Activated T-helper 2 cell treated with anti-CD3 and anti-CD28 coated beads, Interferon-gamma antibody, Interleukin-2, Interleukin-4, amounts not matched to agents 10 μg/mL and 5 μg/mL and 100 μg/mL, durations not matched to agents 14 hours and 24 hours and 36 hours (primary cell): ENCODE measurements at regions not wholly inside any gene's neighbourhood (a gene's known extent, or its start where the extent isn't known, plus 50 kb on each side); places are given as distances from the start of the nearest gene placed in this dataset.
A peak's percentile ranks its signal among the peaks of the same experiment; 100 is the strongest.

ENCODE experiments used
- DNase-seq: peaks from one replicate; pipeline ENCODE4 v3.0.0; 2021; ENCODE audit warnings: low spot score
- H3K27ac Mint-ChIP-seq: one replicate; pipeline ENCODE4 v1.8.0; 2021; ENCODE audit warnings: mixed read lengths
- H3K27me3 Mint-ChIP-seq: one replicate; pipeline ENCODE4 v1.8.0; 2021; ENCODE audit warnings: low read depth, mixed read lengths
- H3K36me3 Mint-ChIP-seq: one replicate; pipeline ENCODE4 v1.8.0; 2021; ENCODE audit warnings: low read depth, mixed read lengths
- H3K4me1 Mint-ChIP-seq: one replicate; pipeline ENCODE4 v1.8.0; 2021; ENCODE audit warnings: low read depth, mixed read lengths
- H3K4me3 Mint-ChIP-seq: one replicate; pipeline ENCODE4 v1.8.0; 2021; ENCODE audit warnings: low read depth, mild to moderate bottlenecking, moderate library complexity, mixed read lengths
- H3K9me3 Mint-ChIP-seq: one replicate; pipeline ENCODE4 v1.8.0; 2021; ENCODE audit warnings: mixed read lengths
- intact Hi-C: fragments of 100-400 bp; cut with micrococcal nuclease; formaldehyde crosslinking; loops from one replicate; pipeline ENCODE4 v1.15.1; 2023

DNA sequence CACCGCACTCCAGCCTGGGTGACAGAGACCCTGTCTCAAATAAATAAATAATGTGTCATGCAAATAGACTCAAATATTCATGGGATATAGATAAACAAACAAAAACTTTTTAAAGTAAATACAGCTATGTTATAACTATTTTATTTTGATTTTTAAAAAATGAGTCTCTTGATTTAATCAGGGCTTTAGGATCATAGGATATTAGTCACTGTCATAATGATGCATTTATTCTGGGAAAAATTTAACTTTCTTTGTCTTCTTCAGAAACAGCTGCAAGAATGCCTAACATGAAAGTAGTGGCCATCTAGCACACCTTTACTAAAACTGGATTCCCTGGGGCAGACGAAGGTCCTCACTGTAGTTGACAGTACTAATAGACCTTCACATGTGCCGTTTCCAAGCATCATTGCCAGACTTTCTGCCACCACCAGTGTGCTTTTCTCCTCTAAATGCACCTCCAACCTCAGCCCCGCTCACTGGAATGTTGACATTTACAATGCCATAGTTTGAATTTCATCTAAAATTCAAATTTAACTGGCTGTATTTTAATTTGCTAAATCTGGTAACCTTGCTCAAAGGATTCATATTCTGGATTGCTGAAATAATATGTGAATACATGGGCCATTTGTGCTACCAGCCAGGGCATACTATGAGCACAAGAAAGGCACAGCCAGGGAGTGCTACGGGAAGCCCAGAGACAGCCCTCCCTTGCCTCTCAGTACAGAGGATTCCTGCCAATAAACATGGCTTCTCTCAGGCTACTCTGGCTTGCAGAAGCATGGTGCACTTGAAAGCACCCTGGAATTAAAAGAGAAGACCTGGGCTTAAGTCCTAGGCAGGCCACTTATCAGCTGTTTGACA is 63.4 kb upstream of the ADO start:
- Mint-ChIP-seq H3K27me3 (no peaks in the 10 kb centered on the region), H3K4me3 (no peak overlapping the region), H3K4me1 (peaks cover 21% of the 10 kb centered on the region), H3K27ac (no peak overlapping the region), H3K36me3 (no peaks in the 10 kb centered on the region), H3K9me3 (no peaks in the 10 kb centered on the region)
- DNase-seq: no peak
- intact Hi-C loops: no loop called here

DNA sequence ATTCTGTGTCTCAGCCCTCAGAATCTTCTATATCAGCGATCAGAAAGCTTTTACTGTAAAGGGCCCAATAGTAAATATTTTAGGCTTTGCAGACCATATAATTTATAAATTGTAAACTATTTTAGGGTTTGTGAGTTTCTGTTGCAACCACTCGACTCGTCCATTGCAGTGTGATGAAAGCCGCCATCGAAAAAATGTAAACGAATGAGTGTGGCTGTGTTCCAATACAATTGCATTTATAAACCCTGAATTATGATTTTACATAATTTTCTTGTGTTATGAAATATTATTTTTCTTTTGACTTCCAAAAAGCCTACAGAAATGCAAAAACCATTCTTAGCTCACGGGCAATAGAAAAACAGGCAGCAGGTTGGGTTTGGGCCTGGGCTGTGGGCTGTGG is 62.5 kb upstream of the ADO start:
- Mint-ChIP-seq H3K27ac (no peak overlapping the region), H3K4me1 (peaks cover 21% of the 10 kb centered on the region), H3K36me3 (no peaks in the 10 kb centered on the region), H3K27me3 (no peaks in the 10 kb centered on the region), H3K9me3 (no peaks in the 10 kb centered on the region), H3K4me3 (no peak overlapping the region)
- intact Hi-C loops: no loop called here
- no peak for DNase-seq

DNA sequence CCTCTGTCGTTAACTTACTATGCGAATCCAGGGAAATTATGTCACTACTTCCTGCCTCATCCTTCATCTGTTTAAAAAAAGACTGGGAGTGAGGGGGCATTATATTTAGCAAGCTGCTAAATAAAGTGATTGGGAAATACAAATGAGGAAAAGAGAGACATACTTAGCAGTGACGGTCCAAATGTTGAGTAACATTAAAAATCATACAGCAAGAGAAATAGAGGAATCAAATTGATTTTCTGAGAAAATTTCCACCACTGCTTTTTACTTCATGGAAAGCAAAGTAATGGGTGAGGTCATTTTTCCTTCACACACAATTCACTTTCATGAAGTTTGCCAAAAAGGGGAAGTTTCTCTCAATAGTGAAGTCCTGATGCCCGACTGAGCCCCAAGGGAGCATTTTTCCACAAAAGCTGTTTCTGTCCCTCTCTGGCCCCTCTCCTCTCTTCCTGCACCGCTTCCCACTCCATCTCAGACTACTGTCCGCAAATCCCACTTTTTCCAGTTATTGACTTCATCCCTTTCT is 61.9 kb upstream of the ADO start:
- Mint-ChIP-seq H3K4me1 (peaks cover 18% of the 10 kb centered on the region), H3K36me3 (no peaks in the 10 kb centered on the region), H3K27ac (no peak overlapping the region), H3K27me3 (no peaks in the 10 kb centered on the region), H3K4me3 (no peak overlapping the region), H3K9me3 (no peaks in the 10 kb centered on the region)
- no peak for DNase-seq
- intact Hi-C loops: no loop called here

DNA sequence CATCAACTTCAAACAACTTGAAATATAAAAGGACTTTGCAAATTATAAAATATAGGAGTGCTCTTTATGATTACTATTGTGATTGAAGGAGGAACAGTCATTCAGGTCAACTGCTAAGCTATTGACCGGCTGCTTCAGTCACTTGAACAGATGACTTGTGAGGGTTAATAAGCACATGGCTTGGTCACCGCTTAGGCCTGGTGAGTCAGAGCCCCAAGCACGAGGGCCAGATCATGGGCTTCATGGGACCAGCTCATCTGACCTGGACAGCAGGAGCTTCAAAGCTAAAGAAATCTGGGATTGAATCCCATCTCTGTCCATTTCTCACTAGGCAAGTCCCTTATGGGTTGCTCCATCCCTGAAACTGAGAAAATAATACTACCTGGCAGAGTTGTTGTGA is 60.4 kb upstream of the ADO start:
- Mint-ChIP-seq H3K4me1 (peaks cover 17% of the 10 kb centered on the region), H3K27me3 (no peaks in the 10 kb centered on the region), H3K4me3 (no peak overlapping the region), H3K27ac (no peak overlapping the region), H3K9me3 (no peaks in the 10 kb centered on the region), H3K36me3 (no peaks in the 10 kb centered on the region)
- no peak for DNase-seq
- intact Hi-C loops: no loop called here

DNA sequence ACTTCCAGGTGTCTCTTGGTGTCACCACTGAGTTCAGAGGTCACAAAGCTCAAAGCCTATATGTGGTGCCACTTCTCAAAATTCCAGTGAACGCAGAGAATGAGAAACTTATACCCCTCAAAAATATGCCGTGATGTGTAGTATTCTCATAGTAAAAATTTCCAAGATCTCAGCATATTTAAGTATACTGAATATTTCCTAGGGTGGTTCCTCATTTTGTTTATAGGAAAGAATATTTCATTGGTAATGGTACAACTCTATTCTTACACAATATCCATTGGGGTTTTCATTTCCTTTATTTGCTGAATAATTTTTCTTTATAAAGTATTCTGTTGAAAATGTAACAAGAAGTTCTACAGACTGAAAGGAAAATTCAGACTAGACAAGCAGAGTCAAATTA is 58.9 kb upstream of the ADO start:
- intact Hi-C loops: no loop called here
- no peaks in the 10 kb centered on the region for H3K27me3 Mint-ChIP-seq
- peaks cover 22% of the 10 kb centered on the region for H3K4me1 Mint-ChIP-seq
- no peak for DNase-seq
- no peaks in the 10 kb centered on the region for H3K36me3 Mint-ChIP-seq
- no peak overlapping the region for H3K4me3 Mint-ChIP-seq
- H3K9me3 Mint-ChIP-seq: no peaks in the 10 kb centered on the region
- H3K27ac Mint-ChIP-seq: no peak overlapping the region

DNA sequence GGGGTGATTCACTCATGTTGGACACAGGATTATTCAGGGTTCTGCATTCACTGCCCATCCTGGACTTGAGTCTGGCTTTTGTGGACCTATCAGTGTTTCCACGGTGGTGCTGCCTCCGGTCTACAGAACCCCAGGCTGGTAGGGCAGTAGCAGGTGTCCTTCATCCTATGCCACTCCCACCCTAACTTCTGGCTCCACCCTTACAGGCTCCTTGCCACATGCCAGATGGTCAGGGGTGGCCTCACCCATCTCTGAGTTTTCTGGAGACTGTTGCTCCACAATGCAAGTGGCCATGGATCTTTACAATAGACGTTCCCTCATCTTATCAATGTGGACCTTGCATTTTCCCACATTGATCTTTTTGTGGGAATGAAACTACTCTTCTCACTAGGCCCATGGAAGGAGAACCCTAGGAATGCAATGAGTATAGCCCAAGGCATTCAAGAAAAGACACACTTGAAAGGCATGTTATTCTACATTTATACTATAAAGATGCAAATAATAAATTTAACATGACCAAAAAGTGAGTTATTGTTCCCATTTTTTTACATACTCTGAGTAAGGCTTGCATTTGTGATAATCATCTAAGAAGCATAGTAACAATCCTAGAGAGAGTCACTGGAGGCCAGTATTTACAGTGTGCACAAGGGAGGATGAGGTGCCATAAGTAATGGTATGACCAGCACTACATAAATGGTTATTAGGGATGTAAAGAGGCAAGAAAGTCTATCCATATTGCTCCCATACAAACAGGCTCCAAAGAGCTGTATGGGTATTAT is 57.4 kb upstream of the ADO start:
- intact Hi-C loops: no loop called here
- Mint-ChIP-seq H3K36me3 (no peaks in the 10 kb centered on the region), H3K9me3 (no peaks in the 10 kb centered on the region), H3K4me1 (peaks cover 22% of the 10 kb centered on the region), H3K27ac (no peak overlapping the region), H3K4me3 (no peak overlapping the region), H3K27me3 (no peaks in the 10 kb centered on the region)
- DNase-seq: no peak

DNA sequence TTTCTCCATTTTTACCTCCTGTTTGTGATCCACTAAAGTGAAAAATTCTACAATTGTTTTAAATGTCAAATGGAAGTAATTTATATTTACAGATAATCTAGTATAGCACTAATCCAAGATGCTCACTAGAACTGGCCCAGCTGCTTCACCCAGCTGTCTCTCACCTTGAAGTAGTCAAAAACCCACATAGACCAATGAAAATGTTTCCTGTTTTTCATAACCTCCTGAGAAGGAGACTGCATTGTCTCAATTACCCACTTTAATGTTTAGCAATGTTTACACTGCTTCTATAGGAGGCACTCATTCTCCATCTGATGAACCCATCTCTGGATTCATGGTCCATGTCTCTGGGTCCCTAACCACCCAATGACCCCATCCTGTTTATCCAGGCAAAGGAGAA is 56.1 kb upstream of the ADO start:
- H3K27ac Mint-ChIP-seq: no peak overlapping the region
- peaks cover 1% of the 10 kb centered on the region for H3K27me3 Mint-ChIP-seq
- intact Hi-C loops: loop anchor here (2.0 kb wide), 1 partner anchor 30 kb away; no protein-coding TSS in a partner anchor
- H3K4me1 Mint-ChIP-seq: peaks cover 12% of the 10 kb centered on the region
- H3K9me3 Mint-ChIP-seq: no peaks in the 10 kb centered on the region
- H3K4me3 Mint-ChIP-seq: no peak overlapping the region
- H3K36me3 Mint-ChIP-seq: no peaks in the 10 kb centered on the region
- no peak for DNase-seq

DNA sequence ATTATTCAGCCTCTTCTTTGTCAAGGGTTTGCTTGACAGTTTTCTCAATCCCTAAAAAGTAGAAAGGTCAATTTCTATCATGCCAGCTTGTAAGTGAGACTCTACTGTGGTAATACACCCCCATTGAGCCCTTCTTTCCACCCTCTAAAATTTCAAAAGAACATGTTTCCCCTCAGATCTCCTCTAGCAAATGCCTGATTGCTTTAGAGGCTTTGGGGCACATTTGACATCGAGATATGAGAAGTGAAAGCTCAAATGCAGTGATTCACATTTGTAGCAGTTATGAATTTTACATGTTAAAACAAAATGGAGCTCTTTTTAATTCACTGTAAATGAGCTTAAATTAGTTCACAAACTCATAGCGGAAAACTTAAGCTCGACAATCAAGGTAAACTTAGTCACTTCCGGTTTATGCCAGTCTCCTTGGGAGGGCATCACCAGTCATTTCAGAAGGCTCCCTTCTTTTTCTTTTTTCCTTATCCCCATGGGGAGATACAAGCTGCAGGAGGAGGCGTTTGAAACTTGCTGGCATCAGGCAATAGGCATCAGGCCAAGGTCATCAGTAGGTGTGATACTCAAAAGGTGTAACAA is 55.3 kb upstream of the ADO start:
- H3K36me3 Mint-ChIP-seq: no peaks in the 10 kb centered on the region
- intact Hi-C loops: loop anchor here (2.0 kb wide), 1 partner anchor 30 kb away; no protein-coding TSS in a partner anchor
- H3K9me3 Mint-ChIP-seq: no peaks in the 10 kb centered on the region
- H3K4me3 Mint-ChIP-seq: no peak overlapping the region
- H3K27ac Mint-ChIP-seq: peak overlapping the region; percentile 18
- no peak for DNase-seq
- H3K4me1 Mint-ChIP-seq: peaks cover 14% of the 10 kb centered on the region
- H3K27me3 Mint-ChIP-seq: peaks cover 4% of the 10 kb centered on the region
